Right renal cortex interstitium (tissue), 3 donors: ENCODE measurements at regions not wholly inside any gene's neighbourhood (a gene's known extent, or its start where the extent isn't known, plus 50 kb on each side); places are given as distances from the start of the nearest gene placed in this dataset.
"Not testable (repeated sequence)": the region's sequence is repeated elsewhere in the genome, so short reads cannot be mapped to it uniquely, and the experiment has no call there.

Source experiments
- DNase-seq, 3 donors: peaks; one replicate each; pipeline ENCODE4 v3.0.0-alpha.2; 2013; ENCODE audit warnings: low read depth in 3 of 3, low spot score in 2 of 3

DNA sequence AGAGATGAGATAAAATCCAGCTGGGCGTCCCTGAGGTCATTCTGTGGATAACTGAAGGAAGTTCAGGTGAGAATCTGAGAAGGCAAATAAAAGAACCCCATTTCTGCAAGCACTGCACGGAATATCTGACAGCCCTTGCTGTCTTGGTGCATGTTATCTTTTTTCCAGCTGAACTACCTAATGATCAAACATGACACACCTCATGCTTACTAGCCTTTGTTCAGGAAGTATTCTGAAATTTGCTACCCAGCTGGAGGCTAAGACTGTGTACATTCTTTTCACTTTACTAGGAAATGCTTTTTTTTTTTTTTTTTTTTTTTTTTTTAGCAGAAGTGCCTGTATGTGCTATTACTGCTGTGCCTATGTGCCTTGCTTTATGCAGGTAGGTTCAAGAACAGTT is 718.1 kb downstream of the SMARCA1 start:
- DNase-seq, result no peak

DNA sequence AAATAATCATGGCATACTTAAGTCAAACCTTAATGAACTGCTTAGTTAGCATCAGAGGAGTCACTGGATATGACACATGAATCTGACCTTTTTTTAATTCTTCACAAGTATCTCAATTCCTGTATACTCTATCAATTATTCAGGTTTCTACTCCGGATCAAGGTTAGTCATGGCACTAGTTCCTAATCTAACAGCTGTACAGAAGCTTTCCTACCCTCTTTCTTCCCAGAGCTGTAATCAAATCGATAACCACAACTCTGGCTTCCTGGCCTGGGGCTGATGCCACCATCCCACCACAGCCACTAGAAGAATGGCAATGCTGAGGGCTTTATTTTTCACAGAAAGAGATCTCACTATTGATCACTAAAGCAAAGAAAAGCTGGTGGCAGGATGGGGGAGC is 718.5 kb downstream of the SMARCA1 start:
- no peak for DNase-seq

DNA sequence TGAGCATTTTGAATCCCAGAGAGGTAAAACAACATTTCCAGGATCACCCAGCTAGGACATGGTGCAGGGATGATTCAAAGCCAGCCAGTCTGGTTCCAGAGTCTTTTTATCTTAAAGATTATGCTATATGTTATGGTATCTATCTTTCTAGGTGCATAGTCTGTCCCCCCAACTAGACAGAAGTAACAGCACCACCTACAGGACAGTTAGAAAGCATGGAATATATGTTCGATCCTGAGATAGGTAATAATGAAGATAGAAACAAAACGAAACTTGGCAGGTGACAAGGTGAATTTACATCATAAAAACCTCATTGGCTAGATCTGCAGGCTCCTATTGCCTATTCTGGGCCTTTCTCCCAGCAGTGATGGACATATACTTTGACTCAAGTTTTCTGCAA is 723.2 kb downstream of the SMARCA1 start:
- DNase-seq, result no peak

DNA sequence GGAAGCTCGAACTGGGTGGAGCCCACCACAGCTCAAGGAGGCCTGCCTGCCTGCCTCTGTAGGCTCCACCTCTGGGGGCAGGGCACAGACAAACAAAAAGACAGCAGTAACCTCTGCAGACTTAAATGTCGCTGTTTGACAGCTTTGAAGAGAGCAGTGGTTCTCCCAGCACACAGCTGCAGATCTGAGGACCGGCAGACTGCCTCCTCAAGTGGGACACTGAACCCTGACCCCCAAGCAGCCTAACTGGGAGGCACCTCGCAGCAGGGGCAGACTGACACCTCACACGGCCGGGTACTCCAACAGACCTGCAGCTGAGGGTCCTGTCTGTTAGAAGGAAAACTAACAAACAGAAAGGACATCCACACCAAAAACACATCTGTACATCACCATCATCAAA is 730.9 kb upstream of the ACTRT1 start:
- DNase-seq, result not testable (repeated sequence)

DNA sequence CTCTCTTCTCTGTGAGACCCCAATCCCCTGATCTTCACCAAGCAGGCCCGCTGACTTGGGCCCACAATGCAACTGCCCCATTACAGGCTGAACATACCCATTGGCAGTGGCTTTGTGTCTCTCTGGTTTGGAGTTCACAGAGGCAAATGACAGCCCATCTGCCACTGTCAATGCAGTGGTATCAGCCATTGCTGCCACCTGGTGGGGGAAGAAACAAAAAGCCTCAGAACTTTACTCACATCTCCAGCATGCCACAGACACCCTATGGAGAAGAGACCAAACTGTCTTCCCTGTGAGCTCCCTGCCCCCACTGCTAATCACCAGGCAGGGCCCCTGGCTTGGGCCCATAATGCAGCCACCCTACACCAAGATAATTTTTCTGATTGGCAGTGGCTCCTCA is 729.3 kb upstream of the ACTRT1 start:
- no peak for DNase-seq

DNA sequence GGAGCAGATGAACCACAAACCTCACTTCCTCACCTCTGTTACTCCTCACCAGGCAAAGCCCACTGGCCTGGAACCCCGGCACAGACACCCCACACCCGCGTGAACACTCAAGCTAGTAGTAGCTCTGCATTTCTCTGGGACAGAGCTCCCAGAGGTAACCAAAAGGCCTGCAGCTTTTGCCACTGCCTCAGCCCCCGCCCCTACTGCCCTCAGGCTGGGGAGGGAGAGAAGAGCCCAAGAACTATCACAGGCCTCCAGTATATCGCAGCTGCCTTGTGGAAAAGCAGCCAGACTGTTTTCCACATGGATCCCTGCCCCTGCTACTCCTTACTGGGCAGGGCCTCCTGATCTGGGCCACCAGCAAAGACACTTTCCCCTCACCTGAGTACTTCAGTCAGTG is 728.7 kb upstream of the ACTRT1 start:
- no peak for DNase-seq

DNA sequence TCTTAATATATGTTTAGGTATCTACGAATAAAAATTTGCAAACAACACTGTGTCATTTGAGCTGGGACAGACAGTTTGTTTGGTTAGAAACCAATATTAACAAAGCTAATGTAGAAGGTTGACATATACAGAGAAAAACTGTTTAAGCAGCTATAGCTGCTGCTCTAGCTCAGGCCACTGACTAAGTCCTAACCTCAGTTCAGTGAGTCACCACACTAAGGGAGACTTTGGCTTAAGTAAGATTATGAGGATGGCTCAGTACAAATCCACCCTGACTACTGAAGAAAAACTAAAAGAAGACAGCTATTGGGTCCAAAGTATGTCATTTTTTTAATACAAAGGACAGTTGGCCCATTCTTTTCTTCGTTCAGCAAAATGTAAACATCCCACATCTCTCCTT is 717.3 kb upstream of the ACTRT1 start:
- no peak for DNase-seq

DNA sequence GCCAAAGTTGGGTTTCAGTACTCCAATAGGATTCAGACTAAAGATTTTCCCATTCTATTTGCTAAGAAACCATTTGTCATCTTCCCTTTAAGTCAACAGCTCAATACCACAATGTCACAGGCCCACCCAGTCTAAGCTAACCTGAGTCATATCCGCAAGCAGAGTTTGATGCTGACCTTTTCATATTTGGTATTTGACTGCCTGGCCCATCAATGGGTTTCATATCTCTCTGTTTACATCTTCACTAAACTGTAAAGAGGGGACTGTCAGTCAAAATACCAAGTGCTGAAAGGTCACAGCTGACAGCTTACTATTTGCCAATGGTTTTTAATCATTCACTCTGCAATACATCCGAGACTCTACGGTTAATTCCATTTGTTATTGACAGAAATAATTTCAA is 707.5 kb upstream of the ACTRT1 start:
- no peak for DNase-seq

DNA sequence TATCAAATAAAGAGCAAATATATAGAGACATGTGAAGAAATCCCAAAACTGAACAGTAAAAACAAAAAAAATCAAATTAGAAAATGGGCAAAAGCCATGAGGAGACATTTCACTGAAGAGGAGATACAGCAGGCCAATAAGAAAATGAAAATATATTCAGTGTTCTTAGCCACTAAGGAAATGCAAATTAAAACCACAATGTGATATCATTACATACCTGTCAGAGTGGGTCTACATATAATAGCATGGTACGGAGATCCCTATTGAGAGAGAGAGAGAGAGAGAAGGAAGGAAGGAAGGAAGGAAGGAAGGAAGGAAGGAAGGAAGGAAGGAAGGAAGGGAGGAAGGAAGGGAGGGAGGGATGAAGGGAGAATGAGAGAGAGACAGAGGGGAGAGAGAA is 707.0 kb upstream of the ACTRT1 start:
- DNase-seq, result no peak

DNA sequence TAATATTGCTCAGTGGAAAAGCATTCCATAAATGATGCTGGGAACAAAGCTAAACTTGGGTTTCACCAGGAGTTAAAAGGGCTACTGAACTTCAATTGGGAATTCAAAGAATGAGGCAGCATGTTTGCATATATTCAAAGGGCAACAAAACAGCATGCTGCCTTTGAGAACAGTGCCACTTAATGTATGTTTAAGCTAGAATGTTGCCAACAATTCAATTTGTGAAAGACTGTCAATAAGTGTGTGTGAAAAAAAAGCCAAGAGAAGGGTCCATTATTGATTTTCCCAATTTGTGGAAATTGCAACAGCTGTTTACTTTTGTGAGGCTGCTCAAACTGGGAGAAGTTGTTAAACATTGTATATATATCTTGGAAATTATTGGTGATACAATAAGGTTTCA is 701.9 kb upstream of the ACTRT1 start:
- no peak for DNase-seq

DNA sequence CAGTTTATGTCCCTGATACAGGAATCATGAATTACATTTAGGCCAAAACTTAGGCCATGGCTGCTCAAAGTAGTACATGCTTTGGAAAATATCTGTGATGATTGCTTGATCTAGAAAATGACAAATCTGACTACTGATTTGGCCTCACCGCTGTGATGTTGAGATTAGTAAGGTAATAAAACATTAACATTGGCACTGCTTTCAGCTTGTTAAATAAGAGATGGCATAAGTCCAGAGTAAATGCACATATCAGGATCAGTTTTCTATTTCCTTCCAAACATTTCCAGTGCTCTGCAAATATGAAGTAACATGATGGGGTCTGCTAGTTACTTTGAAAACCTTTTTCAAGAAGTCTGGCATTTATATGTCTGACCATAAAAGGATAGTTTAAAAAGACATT is 687.3 kb upstream of the ACTRT1 start:
- DNase-seq, result no peak

DNA sequence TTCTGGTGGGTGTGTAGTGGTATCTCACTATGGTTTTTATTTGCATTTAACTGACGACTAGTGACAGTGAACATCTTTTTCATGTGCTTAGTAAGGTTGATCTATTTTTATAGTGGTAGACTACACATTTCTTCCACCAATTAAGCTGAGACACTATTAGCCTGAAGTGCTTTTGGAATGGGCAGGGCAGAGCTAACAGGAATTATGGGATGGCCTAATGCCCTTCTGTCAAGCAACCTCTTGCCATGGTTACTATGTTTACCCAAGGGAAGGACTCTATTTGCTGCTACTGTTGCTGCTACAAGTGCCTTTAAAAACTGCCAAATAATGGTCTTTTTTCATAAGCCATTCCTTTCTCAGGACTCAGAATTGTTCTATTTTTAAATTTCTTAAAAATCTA is 676.7 kb upstream of the ACTRT1 start:
- no peak for DNase-seq

DNA sequence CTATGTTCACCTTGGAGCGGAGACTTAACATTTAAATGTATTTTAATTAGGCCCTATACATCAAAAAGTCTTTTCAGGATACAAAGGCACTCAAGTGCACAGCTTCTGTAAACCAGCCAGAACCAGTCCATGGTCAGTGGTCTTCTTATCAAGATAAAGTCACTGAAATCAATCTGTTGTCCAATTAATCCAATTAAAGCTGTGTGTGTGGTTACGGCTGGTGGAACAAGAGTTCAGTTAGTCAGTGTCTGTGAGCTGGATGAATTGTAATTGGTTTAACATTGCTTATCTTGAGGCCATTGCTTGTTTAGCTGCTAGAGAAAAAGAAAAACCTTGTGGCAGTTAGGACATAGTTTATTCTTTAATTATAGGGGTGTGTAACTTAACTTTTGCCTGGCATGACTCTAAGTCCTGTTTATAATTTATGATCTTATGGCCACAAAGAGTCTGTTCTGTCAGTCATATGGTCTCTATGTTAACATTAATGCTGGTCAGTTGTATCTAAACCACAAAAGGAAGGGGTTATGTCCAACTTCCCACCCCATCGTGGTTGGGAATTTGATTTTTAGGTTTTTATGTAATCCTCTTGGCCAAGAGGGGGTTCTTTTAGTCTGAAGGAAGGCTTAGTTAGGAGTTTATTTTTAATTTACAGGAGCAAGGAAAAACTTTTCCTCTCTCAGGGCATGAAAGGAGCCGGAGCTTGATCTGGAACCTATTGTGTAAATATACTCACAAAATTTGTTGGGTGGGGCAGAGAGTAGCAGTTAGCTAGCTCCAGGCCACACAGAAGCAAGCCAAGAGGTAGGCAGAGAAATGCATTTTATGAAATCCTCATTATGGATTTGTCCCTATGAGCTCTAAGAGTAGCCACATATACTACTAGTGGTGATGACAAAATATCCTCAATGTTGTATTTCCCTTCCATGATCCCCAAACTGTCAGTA is 665.7 kb upstream of the ACTRT1 start:
- DNase-seq, result no peak

DNA sequence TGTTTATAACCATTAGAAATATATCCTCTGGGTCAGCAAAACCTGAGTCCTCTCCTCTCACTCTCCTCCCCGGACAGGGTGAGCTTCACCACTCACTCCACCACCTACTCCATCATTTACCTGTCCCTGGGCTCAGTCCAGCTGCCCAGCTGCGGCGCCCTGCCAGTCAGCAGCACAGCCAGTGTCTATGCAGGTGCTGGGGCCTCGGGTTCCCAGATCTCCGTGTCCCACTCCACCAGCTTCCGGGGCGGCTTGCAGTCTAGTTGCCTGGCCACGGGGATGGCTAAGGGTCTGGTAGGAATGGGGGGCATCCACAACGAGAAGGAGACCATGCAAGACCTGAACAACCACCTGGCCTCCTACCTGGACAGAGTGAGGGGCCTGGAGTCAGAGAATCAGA is 662.2 kb upstream of the ACTRT1 start:
- no peak for DNase-seq

DNA sequence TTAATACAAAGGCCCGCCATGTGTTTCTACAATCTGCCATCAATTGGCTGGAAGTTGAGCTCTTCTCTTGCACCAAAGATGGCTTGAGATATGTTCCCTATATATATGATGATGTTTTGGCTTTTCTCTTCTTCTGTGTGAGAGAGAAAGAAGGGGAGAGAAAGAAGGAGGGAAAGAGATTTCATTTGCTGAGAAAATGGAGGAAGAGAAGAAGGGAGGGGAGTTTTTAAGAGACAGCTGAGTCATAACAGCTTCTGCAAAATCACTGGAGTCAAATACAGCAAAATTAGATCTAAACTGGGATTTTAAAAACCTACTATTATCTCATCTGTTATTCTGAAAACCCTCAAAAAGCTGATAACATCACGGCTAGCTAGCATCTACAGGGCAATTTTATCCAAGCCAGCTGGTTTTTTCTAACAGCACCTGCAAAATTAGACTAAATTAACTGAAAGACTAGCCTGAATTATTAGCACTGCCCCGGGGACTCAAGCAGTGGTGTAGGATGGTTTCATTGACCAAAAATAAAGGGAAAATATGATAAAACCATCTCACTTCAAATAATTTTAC is 647.6 kb upstream of the ACTRT1 start:
- no peak for DNase-seq

DNA sequence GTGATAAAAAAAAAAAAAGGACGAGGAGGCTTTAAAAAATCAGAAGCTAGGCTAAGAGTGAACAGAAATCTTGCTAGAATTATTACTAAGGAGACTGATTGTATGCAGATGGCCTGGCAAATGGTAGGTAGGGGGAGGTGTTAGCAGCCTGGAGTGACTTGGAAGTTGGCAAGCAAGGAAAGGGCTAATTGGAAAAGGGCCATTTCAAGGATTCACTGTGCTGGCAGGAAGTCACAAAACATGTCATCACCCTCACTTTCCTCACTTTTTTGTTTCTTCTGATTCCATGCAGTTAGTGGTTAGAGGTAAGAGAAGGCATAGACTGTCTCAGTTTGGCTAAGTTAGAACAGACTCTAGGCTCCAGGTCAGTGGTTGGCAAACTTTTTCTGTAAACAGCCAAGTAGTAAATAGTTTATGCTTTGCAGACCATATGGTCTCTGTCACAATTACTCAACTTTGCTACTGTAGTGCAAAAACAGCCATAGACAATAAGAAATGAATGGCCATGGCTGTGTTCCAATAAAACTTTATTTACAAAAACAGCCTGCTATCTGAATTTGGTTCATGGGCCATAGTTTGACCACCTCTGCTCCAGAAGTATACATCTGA is 646.5 kb upstream of the ACTRT1 start:
- no peak for DNase-seq

DNA sequence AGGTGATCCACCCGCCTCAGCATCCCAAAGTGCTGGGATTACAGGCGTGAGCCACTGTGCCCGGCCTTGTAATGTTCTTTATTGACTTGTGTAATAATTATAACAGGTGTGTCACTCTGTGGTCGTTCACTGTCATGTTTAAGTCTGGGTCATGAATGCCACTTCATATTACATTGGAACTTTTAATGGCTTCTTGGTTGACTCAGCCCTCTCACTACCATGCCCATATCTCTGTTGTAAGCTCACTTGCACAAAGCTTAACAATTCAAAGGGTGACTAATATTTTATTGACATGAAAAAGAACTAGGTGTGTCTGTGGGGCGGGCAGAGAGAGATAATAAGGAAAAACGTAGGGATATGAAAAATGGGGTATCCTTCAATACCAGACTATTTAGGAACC is 639.7 kb upstream of the ACTRT1 start:
- no peak for DNase-seq

DNA sequence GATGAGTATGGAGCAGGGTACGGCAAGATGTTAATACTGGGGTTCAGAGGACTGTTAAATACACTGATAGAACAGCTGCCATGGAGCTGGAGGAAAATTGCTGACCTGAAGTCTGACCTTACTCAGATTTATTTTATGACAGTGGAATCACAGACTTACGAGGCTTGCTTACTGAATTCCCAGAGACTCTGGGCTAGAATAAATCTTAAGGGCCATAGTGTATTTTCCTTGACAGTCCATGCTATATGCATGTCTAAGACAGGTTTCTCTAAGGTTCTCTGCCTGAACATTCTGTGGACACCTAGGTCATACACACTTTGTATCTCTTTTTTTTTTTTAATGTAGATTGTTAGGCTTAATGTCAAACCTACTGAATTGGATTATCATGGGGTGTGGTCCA is 633.2 kb upstream of the ACTRT1 start:
- DNase-seq, result no peak

DNA sequence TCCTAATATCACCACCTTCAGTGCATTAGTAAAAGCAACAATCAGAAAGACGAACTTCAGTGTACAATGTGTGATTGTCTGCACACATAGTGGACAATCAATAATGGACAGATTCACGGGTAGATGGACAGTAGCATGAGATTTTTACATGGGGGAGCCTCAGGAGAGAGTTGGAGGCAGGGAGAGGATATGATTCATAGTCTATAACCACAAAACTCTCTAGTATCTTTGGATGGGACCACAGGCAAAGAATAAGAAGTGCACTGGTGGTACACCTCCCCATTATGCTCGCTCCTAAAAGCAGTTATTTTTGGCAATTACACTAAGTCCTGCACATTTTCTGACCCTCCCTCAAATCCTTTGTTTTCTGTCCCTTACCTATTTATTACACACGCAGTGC is 624.4 kb upstream of the ACTRT1 start:
- no peak for DNase-seq

DNA sequence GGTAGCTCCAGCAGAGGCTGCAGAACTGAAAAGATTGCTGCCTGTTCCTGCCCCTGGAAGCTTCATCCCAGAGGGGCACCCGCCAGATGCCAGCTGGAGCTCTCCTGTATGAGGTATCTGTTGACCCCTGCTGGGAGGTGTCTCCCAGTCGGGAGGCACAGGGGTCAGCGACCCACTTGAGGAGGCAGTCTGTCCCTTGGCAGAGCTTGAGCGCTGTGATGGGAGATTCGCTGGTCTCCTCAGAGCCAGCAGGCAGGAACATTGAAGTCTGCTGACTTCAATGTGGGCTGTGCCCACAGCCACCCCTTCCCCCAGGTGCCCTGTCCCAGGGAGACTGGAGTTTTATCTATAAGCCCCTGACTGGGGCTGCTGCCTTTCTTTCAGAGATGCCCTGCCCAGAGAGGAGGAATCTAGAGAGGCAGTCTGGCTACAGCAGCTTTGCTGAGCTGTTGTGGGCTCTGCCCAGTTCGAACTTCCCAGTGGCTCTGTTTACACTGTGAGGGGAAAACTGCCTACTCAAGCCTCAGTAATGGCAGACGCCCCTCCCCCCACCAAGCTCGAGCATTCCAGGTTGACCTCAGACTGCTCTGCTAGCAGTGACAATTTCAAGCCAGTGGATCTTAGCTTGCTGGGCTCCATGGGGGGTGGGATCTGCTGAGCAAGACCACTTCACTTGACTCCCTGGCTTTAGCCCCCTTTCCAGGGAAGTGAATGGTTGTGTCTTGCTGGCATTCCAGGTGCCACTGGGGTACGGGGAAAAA is 622.3 kb upstream of the ACTRT1 start:
- not testable (repeated sequence) for DNase-seq

DNA sequence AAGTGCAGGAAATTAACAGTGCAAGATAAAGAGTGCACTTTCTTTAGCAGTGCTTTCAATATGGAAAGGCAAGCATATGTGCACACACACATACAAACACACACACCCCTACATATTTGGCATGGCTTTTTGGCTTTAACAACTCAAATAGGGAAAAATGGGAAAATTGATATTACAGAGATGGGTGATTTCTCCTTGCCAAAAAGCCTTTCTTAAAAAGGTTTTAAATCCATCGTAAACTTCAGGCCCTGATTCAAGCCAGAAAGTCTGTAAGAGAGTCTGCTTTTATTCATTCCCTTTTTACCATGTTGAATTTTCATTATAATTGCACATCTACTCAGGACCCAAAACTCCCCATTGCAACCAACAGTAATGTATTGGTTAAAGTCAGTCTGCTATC is 612.0 kb upstream of the ACTRT1 start:
- no peak for DNase-seq
